SK-N-SH treated with all-trans-retinoic acid at 6 μM for 48 hours (cell line): ENCODE measurements at regions not wholly inside any gene's neighbourhood (a gene's known extent, or its start where the extent isn't known, plus 50 kb on each side); places are given as distances from the start of the nearest gene placed in this dataset.

ENCODE experiments used
- ATAC-seq: fragments of 200-7000 bp; cut with Tn5 transposase; 3 replicates; pipeline ENCODE4 v1.9.1; 2020; ENCODE audit warnings: mild to moderate bottlenecking, moderate library complexity
- BACH2 ChIP-seq: fragments of 250-450 bp; sonication (Bioruptor Pico); IDR thresholded peaks from 2 replicates; pipeline ENCODE4 v1.9.0; 2021; ENCODE audit warnings: mild to moderate bottlenecking, borderline replicate concordance
- CSDC2 ChIP-seq: fragments of 250-450 bp; sonication (Bioruptor Pico); IDR thresholded peaks from 2 replicates; pipeline ENCODE4 v1.5.0; 2020; ENCODE audit warnings: mild to moderate bottlenecking, moderate library complexity
- ISL1 ChIP-seq: fragments of 250-450 bp; sonication (Bioruptor Pico); IDR thresholded peaks from 2 replicates; pipeline ENCODE4 v2.1.2; 2022; ENCODE audit warnings: mild to moderate bottlenecking, moderate library complexity
- OSR1 ChIP-seq: fragments of 250-450 bp; sonication (Bioruptor Pico); IDR thresholded peaks from 2 replicates; pipeline ENCODE4 v1.8.0; 2022; ENCODE audit warnings: moderate library complexity, mild to moderate bottlenecking, inconsistent platforms
- PPARA ChIP-seq: fragments of 250-450 bp; sonication (Bioruptor Pico); IDR thresholded peaks from 2 replicates; pipeline ENCODE4 v1.5.0; 2020; ENCODE audit warnings: mild to moderate bottlenecking, borderline replicate concordance
- RARB ChIP-seq: fragments of 250-450 bp; sonication (Bioruptor Pico); IDR thresholded peaks from 2 replicates; pipeline ENCODE4 v1.8.0; 2021; ENCODE audit warnings: mild to moderate bottlenecking, moderate library complexity
- SNAI2 ChIP-seq: fragments of 250-450 bp; sonication (Bioruptor Pico); IDR thresholded peaks from 2 replicates; pipeline ENCODE4 v1.5.0; 2020; ENCODE audit warnings: mild to moderate bottlenecking, moderate library complexity
- TCF4 ChIP-seq: fragments of 250-450 bp; sonication (Bioruptor Pico); IDR thresholded peaks from 2 replicates; pipeline ENCODE4 v1.8.0; 2021; ENCODE audit warnings: mild to moderate bottlenecking, moderate library complexity, borderline replicate concordance
- TOX ChIP-seq: fragments of 250-450 bp; sonication (Bioruptor Pico); IDR thresholded peaks from 2 replicates; pipeline ENCODE4 v1.8.0; 2021; ENCODE audit warnings: mild to moderate bottlenecking, moderate library complexity, borderline replicate concordance
- ZC3H10 ChIP-seq: fragments of 250-450 bp; sonication (Bioruptor Pico); IDR thresholded peaks from 2 replicates; pipeline ENCODE4 v1.5.1; 2021; ENCODE audit warnings: mild to moderate bottlenecking, moderate library complexity
- ZFP3 ChIP-seq: fragments of 250-450 bp; sonication (Bioruptor Pico); IDR thresholded peaks from 2 replicates; pipeline ENCODE4 v1.5.0; 2020; ENCODE audit warnings: mild to moderate bottlenecking, moderate library complexity
- ZFP30 ChIP-seq: fragments of 450-650 bp; formaldehyde crosslinking; IDR thresholded peaks from 2 replicates; pipeline ENCODE4 v1.5.0; 2022; ENCODE audit warnings: mild to moderate bottlenecking, moderate library complexity
- ZNF565 ChIP-seq: fragments of 450-650 bp; formaldehyde crosslinking; conservative IDR thresholded peaks from 2 replicates; pipeline ENCODE4 v1.5.0; 2020; ENCODE audit warnings: low read depth, mild to moderate bottlenecking, moderate library complexity
- ZNF70 ChIP-seq: fragments of 450-650 bp; formaldehyde crosslinking; IDR thresholded peaks from 2 replicates; pipeline ENCODE4 v1.5.0; 2020; ENCODE audit warnings: mild to moderate bottlenecking, moderate library complexity
- ZNF8 ChIP-seq: fragments of 450-650 bp; formaldehyde crosslinking; IDR thresholded peaks from 2 replicates; pipeline ENCODE4 v1.5.0; 2020; ENCODE audit warnings: mild to moderate bottlenecking, moderate library complexity
- TF ChIP-seq, protein P1 (sequence below): fragments of 250-450 bp; sonication (Bioruptor Pico); IDR thresholded peaks from 2 replicates; pipeline ENCODE4 v1.8.0; 2021; ENCODE audit warnings: low read depth, mild to moderate bottlenecking, moderate library complexity, borderline replicate concordance
- TF ChIP-seq, protein P2 (sequence below): fragments of 250-450 bp; sonication (Bioruptor Pico); IDR thresholded peaks from 2 replicates; pipeline ENCODE4 v1.5.1; 2021; ENCODE audit warnings: mild to moderate bottlenecking, moderate library complexity
- TF ChIP-seq, protein P3 (sequence below): fragments of 250-450 bp; sonication (Bioruptor Pico); IDR thresholded peaks from 2 replicates; pipeline ENCODE4 v1.5.0; 2020; ENCODE audit warnings: mild to moderate bottlenecking, moderate library complexity
- TF ChIP-seq, protein P4 (sequence below): fragments of 250-450 bp; sonication (Bioruptor Pico); IDR thresholded peaks from 2 replicates; pipeline ENCODE4 v1.8.0; 2020; ENCODE audit warnings: mild to moderate bottlenecking, moderate library complexity, borderline replicate concordance
- TF ChIP-seq, protein P5 (sequence below): fragments of 250-450 bp; sonication (Bioruptor Pico); IDR thresholded peaks from 2 replicates; pipeline ENCODE4 v1.5.1; 2020; ENCODE audit warnings: low read depth, mild to moderate bottlenecking, moderate library complexity

- TF ChIP-seq, protein P1, sequence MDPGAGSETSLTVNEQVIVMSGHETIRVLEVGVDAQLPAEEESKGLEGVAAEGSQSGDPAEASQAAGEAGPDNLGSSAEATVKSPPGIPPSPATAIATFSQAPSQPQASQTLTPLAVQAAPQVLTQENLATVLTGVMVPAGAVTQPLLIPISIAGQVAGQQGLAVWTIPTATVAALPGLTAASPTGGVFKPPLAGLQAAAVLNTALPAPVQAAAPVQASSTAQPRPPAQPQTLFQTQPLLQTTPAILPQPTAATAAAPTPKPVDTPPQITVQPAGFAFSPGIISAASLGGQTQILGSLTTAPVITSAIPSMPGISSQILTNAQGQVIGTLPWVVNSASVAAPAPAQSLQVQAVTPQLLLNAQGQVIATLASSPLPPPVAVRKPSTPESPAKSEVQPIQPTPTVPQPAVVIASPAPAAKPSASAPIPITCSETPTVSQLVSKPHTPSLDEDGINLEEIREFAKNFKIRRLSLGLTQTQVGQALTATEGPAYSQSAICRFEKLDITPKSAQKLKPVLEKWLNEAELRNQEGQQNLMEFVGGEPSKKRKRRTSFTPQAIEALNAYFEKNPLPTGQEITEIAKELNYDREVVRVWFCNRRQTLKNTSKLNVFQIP (CRISPR knock-in tag), result no peak
- TF ChIP-seq SNAI2 (no peak), PPARA (no peak)
Measured at GRCh38 chr12:60059180-60059579, 463.4 kb downstream of the SLC16A7 start (continued).

- TF ChIP-seq, protein P2, sequence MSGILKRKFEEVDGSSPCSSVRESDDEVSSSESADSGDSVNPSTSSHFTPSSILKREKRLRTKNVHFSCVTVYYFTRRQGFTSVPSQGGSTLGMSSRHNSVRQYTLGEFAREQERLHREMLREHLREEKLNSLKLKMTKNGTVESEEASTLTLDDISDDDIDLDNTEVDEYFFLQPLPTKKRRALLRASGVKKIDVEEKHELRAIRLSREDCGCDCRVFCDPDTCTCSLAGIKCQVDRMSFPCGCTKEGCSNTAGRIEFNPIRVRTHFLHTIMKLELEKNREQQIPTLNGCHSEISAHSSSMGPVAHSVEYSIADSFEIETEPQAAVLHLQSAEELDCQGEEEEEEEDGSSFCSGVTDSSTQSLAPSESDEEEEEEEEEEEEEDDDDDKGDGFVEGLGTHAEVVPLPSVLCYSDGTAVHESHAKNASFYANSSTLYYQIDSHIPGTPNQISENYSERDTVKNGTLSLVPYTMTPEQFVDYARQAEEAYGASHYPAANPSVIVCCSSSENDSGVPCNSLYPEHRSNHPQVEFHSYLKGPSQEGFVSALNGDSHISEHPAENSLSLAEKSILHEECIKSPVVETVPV (CRISPR knock-in tag), result no peak
- no peak for TF ChIP-seq BACH2 (CRISPR knock-in tag)
- TF ChIP-seq PPARA, result no peak
- no peak for TF ChIP-seq ZNF70 (CRISPR knock-in tag)
- TF ChIP-seq ZNF8, result no peak
- no peak for TF ChIP-seq ZFP30 (CRISPR knock-in tag)
- no peak for TF ChIP-seq ZNF565 (CRISPR knock-in tag)
- no peak for TF ChIP-seq OSR1
- TF ChIP-seq TOX (CRISPR knock-in tag), result no peak
- no peak for TF ChIP-seq ZC3H10
- TF ChIP-seq TCF4 (CRISPR knock-in tag), result no peak
- TF ChIP-seq, protein P3, sequence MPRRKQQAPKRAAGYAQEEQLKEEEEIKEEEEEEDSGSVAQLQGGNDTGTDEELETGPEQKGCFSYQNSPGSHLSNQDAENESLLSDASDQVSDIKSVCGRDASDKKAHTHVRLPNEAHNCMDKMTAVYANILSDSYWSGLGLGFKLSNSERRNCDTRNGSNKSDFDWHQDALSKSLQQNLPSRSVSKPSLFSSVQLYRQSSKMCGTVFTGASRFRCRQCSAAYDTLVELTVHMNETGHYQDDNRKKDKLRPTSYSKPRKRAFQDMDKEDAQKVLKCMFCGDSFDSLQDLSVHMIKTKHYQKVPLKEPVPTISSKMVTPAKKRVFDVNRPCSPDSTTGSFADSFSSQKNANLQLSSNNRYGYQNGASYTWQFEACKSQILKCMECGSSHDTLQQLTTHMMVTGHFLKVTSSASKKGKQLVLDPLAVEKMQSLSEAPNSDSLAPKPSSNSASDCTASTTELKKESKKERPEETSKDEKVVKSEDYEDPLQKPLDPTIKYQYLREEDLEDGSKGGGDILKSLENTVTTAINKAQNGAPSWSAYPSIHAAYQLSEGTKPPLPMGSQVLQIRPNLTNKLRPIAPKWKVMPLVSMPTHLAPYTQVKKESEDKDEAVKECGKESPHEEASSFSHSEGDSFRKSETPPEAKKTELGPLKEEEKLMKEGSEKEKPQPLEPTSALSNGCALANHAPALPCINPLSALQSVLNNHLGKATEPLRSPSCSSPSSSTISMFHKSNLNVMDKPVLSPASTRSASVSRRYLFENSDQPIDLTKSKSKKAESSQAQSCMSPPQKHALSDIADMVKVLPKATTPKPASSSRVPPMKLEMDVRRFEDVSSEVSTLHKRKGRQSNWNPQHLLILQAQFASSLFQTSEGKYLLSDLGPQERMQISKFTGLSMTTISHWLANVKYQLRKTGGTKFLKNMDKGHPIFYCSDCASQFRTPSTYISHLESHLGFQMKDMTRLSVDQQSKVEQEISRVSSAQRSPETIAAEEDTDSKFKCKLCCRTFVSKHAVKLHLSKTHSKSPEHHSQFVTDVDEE (CRISPR knock-in tag), result no peak
- TF ChIP-seq, protein P4, sequence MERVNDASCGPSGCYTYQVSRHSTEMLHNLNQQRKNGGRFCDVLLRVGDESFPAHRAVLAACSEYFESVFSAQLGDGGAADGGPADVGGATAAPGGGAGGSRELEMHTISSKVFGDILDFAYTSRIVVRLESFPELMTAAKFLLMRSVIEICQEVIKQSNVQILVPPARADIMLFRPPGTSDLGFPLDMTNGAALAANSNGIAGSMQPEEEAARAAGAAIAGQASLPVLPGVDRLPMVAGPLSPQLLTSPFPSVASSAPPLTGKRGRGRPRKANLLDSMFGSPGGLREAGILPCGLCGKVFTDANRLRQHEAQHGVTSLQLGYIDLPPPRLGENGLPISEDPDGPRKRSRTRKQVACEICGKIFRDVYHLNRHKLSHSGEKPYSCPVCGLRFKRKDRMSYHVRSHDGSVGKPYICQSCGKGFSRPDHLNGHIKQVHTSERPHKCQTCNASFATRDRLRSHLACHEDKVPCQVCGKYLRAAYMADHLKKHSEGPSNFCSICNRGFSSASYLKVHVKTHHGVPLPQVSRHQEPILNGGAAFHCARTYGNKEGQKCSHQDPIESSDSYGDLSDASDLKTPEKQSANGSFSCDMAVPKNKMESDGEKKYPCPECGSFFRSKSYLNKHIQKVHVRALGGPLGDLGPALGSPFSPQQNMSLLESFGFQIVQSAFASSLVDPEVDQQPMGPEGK (CRISPR knock-in tag), result no peak
- TF ChIP-seq, protein P1 (CRISPR knock-in tag), result no peak
- no peak for TF ChIP-seq ISL1 (CRISPR knock-in tag)
- TF ChIP-seq RARB (CRISPR knock-in tag), result no peak
- no peak for TF ChIP-seq SNAI2
- TF ChIP-seq CSDC2 (CRISPR knock-in tag), result no peak
- TF ChIP-seq ZFP3 (CRISPR knock-in tag), result no peak
- ATAC-seq, result no peak
Measured at GRCh38 chr12:60066655-60067054, 470.8 kb downstream of the SLC16A7 start.

DNA sequence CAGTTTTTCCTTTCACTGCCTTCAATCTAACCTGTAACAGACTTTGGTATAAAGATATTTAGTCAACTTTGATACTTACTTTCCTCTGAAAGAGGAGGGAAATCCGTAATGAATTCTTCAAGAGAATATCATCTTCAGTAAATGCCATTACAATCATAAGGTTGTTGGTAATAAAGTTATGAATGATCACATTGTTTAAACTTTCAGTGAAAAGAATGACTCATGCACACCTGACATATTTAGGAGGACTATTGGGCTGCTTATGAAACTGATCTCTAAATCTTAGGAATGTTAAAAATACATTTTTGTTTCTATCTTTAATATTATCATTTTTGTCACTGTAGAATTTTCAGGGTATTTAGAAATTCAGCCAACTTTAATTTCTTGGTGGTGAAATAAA lies 474.7 kb downstream of the SLC16A7 start:
- TF ChIP-seq ZNF565 (CRISPR knock-in tag) (no peak), ZNF70 (CRISPR knock-in tag) (no peak), BACH2 (CRISPR knock-in tag) (no peak), CSDC2 (CRISPR knock-in tag) (no peak), PPARA (no peak)
- TF ChIP-seq, protein P1 (CRISPR knock-in tag), result no peak
- TF ChIP-seq, protein P5, sequence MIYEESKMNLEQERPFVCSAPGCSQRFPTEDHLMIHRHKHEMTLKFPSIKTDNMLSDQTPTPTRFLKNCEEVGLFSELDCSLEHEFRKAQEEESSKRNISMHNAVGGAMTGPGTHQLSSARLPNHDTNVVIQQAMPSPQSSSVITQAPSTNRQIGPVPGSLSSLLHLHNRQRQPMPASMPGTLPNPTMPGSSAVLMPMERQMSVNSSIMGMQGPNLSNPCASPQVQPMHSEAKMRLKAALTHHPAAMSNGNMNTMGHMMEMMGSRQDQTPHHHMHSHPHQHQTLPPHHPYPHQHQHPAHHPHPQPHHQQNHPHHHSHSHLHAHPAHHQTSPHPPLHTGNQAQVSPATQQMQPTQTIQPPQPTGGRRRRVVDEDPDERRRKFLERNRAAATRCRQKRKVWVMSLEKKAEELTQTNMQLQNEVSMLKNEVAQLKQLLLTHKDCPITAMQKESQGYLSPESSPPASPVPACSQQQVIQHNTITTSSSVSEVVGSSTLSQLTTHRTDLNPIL, result no peak
- no peak for ATAC-seq
